ENCODE measurements at regions not wholly inside any gene's neighbourhood (a gene's known extent, or its start where the extent isn't known, plus 50 kb on each side); places are given as distances from the start of the nearest gene placed in this dataset.
A peak's percentile ranks its signal among the peaks of the same experiment; 100 is the strongest.

GRCh38 chr13:87998081-87998480 lies 326.9 kb downstream of the SLITRK5 start:
- ChIA-PET CTCF (interaction anchor here (0.6 kb wide), 1 partner anchor 33 kb away, joined by 3 read pairs; no protein-coding TSS in a partner anchor), POLR2A (ENCODE audit: unreplicated experiment) (no interaction called here)
- no peak overlapping the region for H3K27ac ChIP-seq (ENCODE audit: insufficient read depth, low read length)
- no peak overlapping the region for H4K91ac ChIP-seq (ENCODE audit: insufficient read depth, low read depth, low read length)
- no peak overlapping the region for H4K5ac ChIP-seq (ENCODE audit: low read depth, low read length)
- no peak overlapping the region for H3K9ac ChIP-seq (ENCODE audit: low read depth, low read length)
- H3K27me3 ChIP-seq (ENCODE audit: control insufficient read depth, insufficient read depth, low read length): no peaks in the 10 kb centered on the region
- H3K4me2 ChIP-seq (ENCODE audit: low read depth, low read length): no peak overlapping the region
- 0 out of 2 replicates have a peak overlapping the region, but pooled peaks have one; percentile 40 for H2BK120ac ChIP-seq (ENCODE audit: low read depth, low read length)
- no peaks in the 10 kb centered on the region for H3K79me1 ChIP-seq (ENCODE audit: low read depth in 1 of 2, low read length in 2 of 2)
- H2AK9ac ChIP-seq (replicated peaks; ENCODE audit: low read depth, low read length, poor library complexity): no peak overlapping the region
- H3K23ac ChIP-seq (ENCODE audit: low read depth, low read length): no peak overlapping the region
- H3K4ac ChIP-seq (ENCODE audit: low read depth, low read length): no peak overlapping the region
- ATAC-seq (ENCODE audit: low read depth) (no peak), DNase-seq (no peak)
- intact Hi-C loops (cut with micrococcal nuclease) (no loop called here), in situ Hi-C loops (cut with MboI; ENCODE audit: low sequenced_read_pairs) (no loop called here), dilution Hi-C loops (cut with HindIII; ENCODE audit: low sequenced_read_pairs, unreplicated experiment) (no loop called here)
- no peaks in the 10 kb centered on the region for H3K4me1 ChIP-seq (ENCODE audit: control insufficient read depth, insufficient read depth, low read length)
- H2BK5ac ChIP-seq (ENCODE audit: low read depth, low read length, poor library complexity, severe bottlenecking): no peak overlapping the region
- WGBS, 2 experiments (ENCODE audit: extremely low coverage in 2 of 2, insufficient read length in 1 of 2): no CpG with 5 or more reads among the region's 1 CpG
- no peak overlapping the region for H2AFZ ChIP-seq (replicated peaks; ENCODE audit: low read length, poor library complexity)
- H4K8ac ChIP-seq (ENCODE audit: low read depth in 2 of 2, low read length in 2 of 2): no peak overlapping the region
- TF ChIP-seq SMC3 (IDR thresholded peaks at IDR 0.05; ENCODE audit: low read depth, low read length) (no peak), BHLHE40 (IDR thresholded peaks at IDR 0.05; ENCODE audit: low read depth, low read length) (no peak), FOS (IDR thresholded peaks at IDR 0.05; ENCODE audit: low read depth, low read length) (no peak), CEBPB (IDR thresholded peaks at IDR 0.05; ENCODE audit: low read depth, low read length) (no peak), MAZ (IDR thresholded peaks at IDR 0.05; ENCODE audit: borderline replicate concordance, low read depth, low read length) (no peak), RAD21 (IDR thresholded peaks at IDR 0.05; ENCODE audit: low read length) (no peak)
- no peak overlapping the region for H3K4me3 ChIP-seq (ENCODE audit: insufficient read depth, low read depth, low read length)
- H2AK5ac ChIP-seq (ENCODE audit: low read depth, low read length): no peak overlapping the region
- no peaks in the 10 kb centered on the region for H3K36me3 ChIP-seq (ENCODE audit: control insufficient read depth, insufficient read depth, low read length)
- no peaks in the 10 kb centered on the region for H3K9me1 ChIP-seq (ENCODE audit: insufficient read depth, low read length)
- no peak overlapping the region for H2BK20ac ChIP-seq (ENCODE audit: low read depth, low read length)
- no peak overlapping the region for H3K14ac ChIP-seq (replicated peaks; ENCODE audit: low read depth, low read length)
- H3K56ac ChIP-seq (ENCODE audit: extremely low read depth, insufficient read depth, low read length): no peak overlapping the region
- H3K9me3 ChIP-seq (ENCODE audit: control insufficient read depth, insufficient read depth, low read length): peaks cover 5% of the 10 kb centered on the region
- BruUV-seq (replicated peaks): no TSS peak
- H3K18ac ChIP-seq (ENCODE audit: low read depth, low read length): no peak overlapping the region
- no peak overlapping the region for H2BK15ac ChIP-seq (ENCODE audit: low read depth, low read length)
- H4K20me1 ChIP-seq (ENCODE audit: insufficient read depth, low read length): no peaks in the 10 kb centered on the region

All from IMR-90 (cell line).